GF-D8 (cell line): ENCODE measurements at regions not wholly inside any gene's neighbourhood (a gene's known extent, or its start where the extent isn't known, plus 50 kb on each side); places are given as distances from the start of the nearest gene placed in this dataset.

Source experiments
- DNase-seq: peaks from one replicate; lab custom pipeline; 2025; lab: John Stamatoyannopoulos, UW

- DNase-seq, result no peak
Measured at GRCh38 chr6:170030821-170031471, 259.9 kb downstream of the DLL1 start.

GRCh38 chr6:170030284-170030815 lies 260.5 kb downstream of the DLL1 start:
- DNase-seq, result no peak

- DNase-seq, result no peak
Measured at GRCh38 chr6:170029416-170030283, 261.2 kb downstream of the DLL1 start.

GRCh38 chr6:170028629-170029345 lies 262.1 kb downstream of the DLL1 start:
- DNase-seq, result no peak

GRCh38 chr6:170027647-170028043 lies 263.2 kb downstream of the DLL1 start:
- DNase-seq, result no peak

GRCh38 chr6:170026751-170027646 lies 263.9 kb downstream of the DLL1 start:
- no peak for DNase-seq

GRCh38 chr6:170025935-170026750 lies 264.7 kb downstream of the DLL1 start:
- DNase-seq, result no peak

- no peak for DNase-seq
Measured at GRCh38 chr6:170025341-170025911, 265.5 kb downstream of the DLL1 start.

- DNase-seq, result no peak
Measured at GRCh38 chr6:170024940-170025339, 265.9 kb downstream of the DLL1 start.

- no peak for DNase-seq
Measured at GRCh38 chr6:170023620-170024521, 267.0 kb downstream of the DLL1 start.

GRCh38 chr6:170022827-170023619 lies 267.9 kb downstream of the DLL1 start:
- no peak for DNase-seq

- no peak for DNase-seq
Measured at GRCh38 chr6:170022291-170022722, 268.6 kb downstream of the DLL1 start.

GRCh38 chr6:170021579-170021978 lies 269.3 kb downstream of the DLL1 start:
- DNase-seq, result no peak

- no peak for DNase-seq
Measured at GRCh38 chr6:170019818-170020583, 268.6 kb downstream of the ERMARD start.

GRCh38 chr6:170018936-170019817 lies 267.8 kb downstream of the ERMARD start:
- no peak for DNase-seq

- no peak for DNase-seq
Measured at GRCh38 chr6:170018422-170018935, 267.1 kb downstream of the ERMARD start.
